CD4-positive, alpha-beta T cell treated with Interleukin-4 for 1 hour (primary cell): ENCODE measurements at regions not wholly inside any gene's neighbourhood (a gene's known extent, or its start where the extent isn't known, plus 50 kb on each side); places are given as distances from the start of the nearest gene placed in this dataset.
"Not testable (repeated sequence)": the region's sequence is repeated elsewhere in the genome, so short reads cannot be mapped to it uniquely, and the experiment has no call there.

Experiments used
- DNase-seq, 2 donors: peaks; one replicate each; pipeline ENCODE4 v3.0.0-alpha.2; 2020 to 2022

GRCh38 chr6:169856442-169857342 is 105.3 kb downstream of the ERMARD start:
- not testable (repeated sequence) for DNase-seq

GRCh38 chr6:169854813-169855212 is 103.4 kb downstream of the ERMARD start:
- no peak for DNase-seq

GRCh38 chr6:169854083-169854725 is 102.8 kb downstream of the ERMARD start:
- DNase-seq = no peak

DNA sequence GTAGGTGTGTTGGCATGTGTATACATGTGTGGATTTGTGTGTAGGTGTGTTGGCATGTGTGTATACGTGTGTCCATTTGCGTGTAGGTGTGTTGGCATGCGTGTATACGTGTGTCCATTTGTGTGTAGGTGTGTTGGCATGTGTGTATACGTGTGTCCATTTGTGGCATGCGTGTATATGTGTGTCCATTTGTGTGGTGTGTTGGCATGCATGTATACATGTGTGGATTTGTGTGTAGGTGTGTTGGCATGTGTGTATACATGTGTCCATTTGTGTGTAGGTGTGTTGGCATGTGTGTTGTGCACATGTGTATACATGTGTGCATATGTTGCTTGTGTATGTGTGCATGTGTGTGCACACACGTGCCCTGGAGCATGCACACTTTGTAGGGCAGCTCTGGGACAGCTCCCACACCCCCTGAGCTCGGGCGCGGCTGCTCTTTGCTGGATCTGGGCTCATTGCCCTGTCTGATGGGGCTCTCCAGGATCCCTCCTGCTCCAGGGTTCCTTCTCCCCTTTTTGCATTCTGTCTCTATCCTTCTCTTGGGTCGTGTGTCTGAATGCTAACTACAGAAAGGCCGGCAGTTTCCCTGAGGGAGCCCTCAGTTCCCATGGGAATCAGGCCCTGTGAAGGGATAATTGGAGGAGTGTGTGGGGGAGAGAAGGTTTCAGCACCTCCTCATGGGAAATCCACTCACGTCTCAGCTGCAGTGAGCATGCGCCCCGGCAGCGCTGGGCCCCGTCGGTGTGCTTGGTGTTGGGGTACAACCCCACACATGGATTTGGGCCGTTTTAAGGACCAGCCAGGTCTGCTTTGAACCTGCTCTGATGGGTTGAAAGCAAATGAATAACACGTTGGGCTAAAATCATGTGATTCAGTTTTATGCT is 102.0 kb downstream of the ERMARD start:
- no peak for DNase-seq

GRCh38 chr6:169852504-169853195 is 101.2 kb downstream of the ERMARD start:
- DNase-seq = no peak

DNA sequence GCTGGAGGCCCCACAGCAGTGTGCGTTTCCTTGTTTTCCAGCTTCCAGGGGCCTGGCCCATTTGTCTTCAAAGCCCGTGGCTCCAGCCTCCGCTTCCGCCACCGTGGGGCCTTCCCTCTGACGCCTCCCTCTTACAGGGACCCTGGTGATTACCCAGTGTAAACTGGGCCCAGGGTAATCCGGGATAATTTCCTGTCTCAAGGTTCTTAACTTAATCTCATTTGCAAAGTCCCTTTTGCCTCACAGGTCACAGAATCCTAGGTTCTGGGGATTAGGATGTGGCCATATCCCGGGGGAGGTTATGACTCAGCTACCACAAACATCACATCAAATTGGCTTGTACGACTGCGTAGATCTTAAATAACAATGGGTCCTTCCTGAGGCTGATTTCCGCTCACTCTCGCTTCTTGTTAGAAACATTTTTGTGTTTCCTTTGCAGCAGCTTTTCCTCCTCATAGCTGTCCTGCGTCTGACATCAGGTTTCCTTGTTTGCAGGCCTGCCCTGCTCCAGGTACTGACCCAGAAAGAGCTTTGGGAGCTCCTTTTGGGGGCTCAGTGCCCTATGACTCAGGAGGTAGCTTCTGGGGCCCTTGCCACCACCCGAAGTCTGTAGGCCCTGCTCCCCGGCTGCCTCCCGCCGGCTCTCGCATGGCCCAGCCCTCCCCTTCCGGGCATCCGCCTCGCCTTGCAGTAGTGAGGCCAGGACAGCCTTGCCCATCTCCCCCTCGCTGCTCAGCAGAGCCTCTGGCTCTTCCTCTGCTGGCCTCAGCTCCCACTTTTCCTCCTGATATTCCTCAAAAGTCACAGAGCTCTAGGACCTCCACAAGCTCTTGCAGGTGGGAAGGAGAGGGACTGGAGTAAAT is 100.5 kb downstream of the ERMARD start:
- DNase-seq = no peak

- DNase-seq = no peak
Observed at GRCh38 chr6:169850746-169851145, 99.3 kb downstream of the ERMARD start.

DNA sequence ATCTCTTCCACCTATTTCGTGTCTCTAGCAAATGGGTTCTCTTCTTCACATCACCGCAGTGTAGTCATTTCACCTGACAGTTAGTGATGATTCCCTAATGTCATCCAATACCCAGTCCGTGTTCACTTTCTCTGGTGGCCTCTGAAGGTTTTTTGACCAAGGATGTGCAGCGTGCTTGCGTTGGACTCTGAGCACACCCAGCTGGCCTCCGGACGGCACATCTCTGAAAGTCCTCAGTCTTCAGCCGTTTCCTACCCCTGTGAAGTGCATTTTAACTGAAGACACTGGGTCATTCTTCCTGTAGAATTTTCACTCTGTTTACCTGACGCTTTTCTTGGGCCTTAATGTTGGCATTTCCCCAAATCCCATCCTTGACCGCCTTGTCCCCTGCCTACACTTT is 98.7 kb downstream of the ERMARD start:
- no peak for DNase-seq

DNA sequence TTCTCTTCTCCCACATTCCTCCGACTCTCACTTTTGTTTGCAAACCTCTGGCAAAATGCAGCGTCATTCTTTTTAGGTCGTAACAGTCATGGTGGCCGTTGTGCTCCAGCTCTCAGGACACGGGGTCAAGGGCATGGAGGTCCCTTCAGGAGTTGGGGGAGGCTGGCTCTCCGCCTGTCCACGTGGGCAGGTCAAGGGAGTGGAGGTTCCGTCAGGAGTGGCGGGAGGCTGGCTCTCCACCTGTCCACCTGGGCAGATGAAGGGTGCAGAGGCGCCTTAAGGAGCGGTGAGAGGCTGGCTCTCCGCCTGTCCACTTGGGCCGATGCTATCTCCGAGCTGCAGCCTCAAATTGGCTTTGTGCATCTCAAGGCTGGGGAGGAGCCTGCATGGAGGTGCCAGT is 98.0 kb downstream of the ERMARD start:
- DNase-seq = no peak

DNA sequence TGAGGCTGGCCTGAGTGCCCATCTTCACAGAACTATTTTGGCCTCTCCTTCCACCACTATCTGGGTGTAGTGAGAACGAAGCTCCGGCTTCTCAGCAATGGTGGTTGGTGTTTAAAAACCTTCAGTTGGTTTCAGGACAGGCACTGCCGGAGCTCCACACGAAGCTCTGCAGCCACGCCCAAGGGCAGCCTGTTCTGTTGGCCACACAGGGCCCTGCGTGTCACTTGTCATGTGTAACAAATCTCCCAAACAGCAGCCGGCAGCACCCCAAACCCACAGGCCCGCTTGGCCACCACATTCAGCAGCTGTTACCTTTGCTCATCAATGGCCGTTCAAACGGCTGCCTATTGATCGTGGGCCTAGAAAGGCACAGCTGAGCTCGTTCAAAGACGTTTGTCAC is 97.5 kb downstream of the ERMARD start:
- no peak for DNase-seq

GRCh38 chr6:169847901-169848311 is 96.5 kb downstream of the ERMARD start:
- DNase-seq = no peak

- DNase-seq = no peak
Observed at GRCh38 chr6:169847141-169847674, 95.8 kb downstream of the ERMARD start.

DNA sequence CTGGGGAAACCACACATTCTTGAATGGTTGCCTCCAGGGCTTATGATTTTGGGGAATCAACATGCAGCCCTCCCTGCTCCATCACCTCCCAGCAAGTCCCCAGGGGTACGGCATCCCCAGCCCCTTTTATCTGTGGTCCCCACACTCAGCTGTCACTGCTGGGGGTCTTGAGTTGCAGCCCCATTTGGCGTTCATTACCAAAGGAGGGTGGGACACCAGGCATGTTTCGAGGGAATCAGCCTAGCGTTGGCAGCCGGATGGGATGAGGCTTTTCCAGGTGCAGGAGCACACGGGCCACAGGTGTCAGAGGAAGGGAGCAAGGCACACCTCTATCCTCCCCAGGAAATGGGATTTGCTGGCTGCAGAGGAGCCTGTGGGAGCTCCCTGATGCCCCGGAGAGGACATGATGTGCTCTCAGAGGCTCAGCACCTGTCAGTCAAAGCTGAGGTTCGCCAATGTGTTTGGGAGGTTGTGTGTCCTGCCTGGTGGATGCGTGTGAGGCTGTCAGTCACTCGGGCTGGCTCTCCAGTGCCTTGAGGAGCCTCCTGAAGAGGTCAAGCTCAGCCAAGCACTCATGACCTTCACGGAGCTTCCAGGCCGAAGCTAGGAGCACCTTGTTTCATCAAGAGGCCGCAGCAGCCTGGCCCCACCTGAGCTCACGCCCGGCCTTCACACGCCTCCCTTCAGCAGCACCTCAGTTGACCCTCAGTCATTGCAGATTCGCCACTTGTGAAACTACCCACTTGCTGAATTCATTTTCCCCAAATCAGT is 95.0 kb downstream of the ERMARD start:
- DNase-seq = peak in 1 of 2 donors; percentile 2

DNA sequence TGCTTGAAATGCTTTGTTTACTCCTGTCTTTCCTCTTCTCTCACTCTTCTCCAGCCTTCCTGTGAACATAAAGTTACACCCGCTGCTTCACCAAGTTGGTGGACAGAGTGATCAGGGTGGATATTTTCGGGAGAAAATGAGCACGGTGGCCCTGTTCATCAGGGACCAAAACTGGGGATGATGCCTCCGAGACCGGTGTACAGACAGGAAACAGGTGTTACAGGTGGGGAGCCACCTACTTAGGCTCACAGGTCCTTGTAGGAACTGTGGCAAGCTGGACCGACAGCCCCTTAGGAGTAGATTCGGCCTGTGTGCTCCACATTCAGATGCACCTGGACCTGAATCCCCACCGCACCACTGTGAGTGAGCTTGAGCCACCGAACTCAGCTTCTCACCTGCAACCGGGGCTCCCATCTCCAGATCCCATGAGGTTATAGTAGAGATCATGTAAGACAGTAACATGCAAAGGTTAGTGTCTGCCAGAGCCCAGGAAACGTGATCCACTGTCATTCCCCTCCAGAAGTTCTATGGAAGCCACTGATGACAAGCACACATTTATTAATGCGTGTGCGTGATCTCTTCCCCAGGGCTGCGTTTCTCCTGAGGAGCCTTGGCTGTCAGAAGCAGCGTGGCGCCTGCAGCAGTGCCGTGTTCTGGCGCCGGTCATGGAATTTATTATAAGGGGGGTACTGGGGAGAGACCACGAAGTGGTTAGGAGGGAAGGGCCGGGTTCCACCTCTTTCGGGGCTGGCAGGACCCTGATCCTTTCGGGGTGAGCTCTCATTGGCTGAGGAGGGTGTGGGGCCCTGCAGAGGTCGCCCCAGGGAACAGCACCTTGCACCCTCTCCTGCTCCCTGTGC is 94.2 kb downstream of the ERMARD start:
- DNase-seq = peak in 1 of 2 donors; percentile 8

GRCh38 chr6:169844946-169845345 is 93.5 kb downstream of the ERMARD start:
- peak in 1 of 2 donors; percentile 8 for DNase-seq

DNA sequence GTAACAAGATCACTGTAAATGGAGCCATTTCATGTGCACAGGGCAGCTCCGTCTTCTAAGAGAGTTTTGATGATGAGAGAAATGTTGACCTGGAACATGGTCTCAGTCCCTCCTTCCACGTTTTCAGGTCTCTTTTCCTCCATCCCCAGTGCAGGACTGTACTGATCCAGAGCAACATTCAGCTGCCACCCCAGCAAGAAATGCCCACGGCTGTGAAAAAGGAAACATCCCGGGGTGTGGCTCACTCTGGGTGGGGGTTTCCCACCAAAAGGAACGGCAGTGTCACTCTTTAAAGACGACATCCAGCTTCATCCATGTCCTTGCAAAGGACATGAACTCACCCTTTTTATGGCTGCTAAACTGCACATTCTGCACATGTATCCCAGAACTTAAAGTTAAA is 92.6 kb downstream of the ERMARD start:
- DNase-seq = no peak

- no peak for DNase-seq
Observed at GRCh38 chr6:169843110-169843509, 91.7 kb downstream of the ERMARD start.

- no peak for DNase-seq
Observed at GRCh38 chr6:169841907-169842606, 90.6 kb downstream of the ERMARD start.

- no peak for DNase-seq
Observed at GRCh38 chr6:169841251-169841650, 89.8 kb downstream of the ERMARD start.
